Osteocyte (in vitro differentiated cells): ENCODE measurements at regions not wholly inside any gene's neighbourhood (a gene's known extent, or its start where the extent isn't known, plus 50 kb on each side); places are given as distances from the start of the nearest gene placed in this dataset.

ENCODE experiments used
- DNase-seq: peaks from one replicate; pipeline ENCODE4 v3.0.0; 2021; ENCODE audit warnings: mixed read lengths; ENCODE audit not compliant: unreplicated experiment; ENCODE audit errors: extremely low spot score
- H3K27ac Mint-ChIP-seq: one replicate; pipeline ENCODE4 v1.8.0; 2021; ENCODE audit warnings: mild to moderate bottlenecking, mixed read lengths; ENCODE audit not compliant: unreplicated experiment
- H3K27me3 Mint-ChIP-seq: one replicate; pipeline ENCODE4 v1.8.0; 2021; ENCODE audit warnings: mixed read lengths; ENCODE audit not compliant: unreplicated experiment
- H3K36me3 Mint-ChIP-seq: one replicate; pipeline ENCODE4 v1.8.0; 2021; ENCODE audit warnings: mixed read lengths; ENCODE audit not compliant: unreplicated experiment
- H3K4me1 Mint-ChIP-seq: one replicate; pipeline ENCODE4 v1.8.0; 2021; ENCODE audit warnings: mixed read lengths; ENCODE audit not compliant: unreplicated experiment
- H3K4me3 Mint-ChIP-seq: one replicate; pipeline ENCODE4 v1.8.0; 2021; ENCODE audit warnings: mild to moderate bottlenecking, moderate library complexity, mixed read lengths; ENCODE audit not compliant: unreplicated experiment
- H3K9me3 Mint-ChIP-seq: one replicate; pipeline ENCODE4 v1.8.0; 2021; ENCODE audit warnings: mixed read lengths; ENCODE audit not compliant: unreplicated experiment
- TF ChIP-seq, protein P1 (sequence below): fragments of 200-600 bp; sonication (generic); IDR thresholded peaks from 2 replicates; pipeline ENCODE4 v1.5.0; 2021; ENCODE audit warnings: antibody characterized with exemption, mild to moderate bottlenecking, moderate library complexity

GRCh38 chr7:42627626-42628025 is 284.2 kb downstream of the C7orf25 start:
- DNase-seq, result no peak
- Mint-ChIP-seq H3K4me3 (no peak overlapping the region), H3K27me3 (peaks cover 52% of the 10 kb centered on the region), H3K4me1 (peaks cover 12% of the 10 kb centered on the region), H3K9me3 (no peaks in the 10 kb centered on the region), H3K36me3 (no peaks in the 10 kb centered on the region), H3K27ac (no peak overlapping the region)
- TF ChIP-seq, protein P1, sequence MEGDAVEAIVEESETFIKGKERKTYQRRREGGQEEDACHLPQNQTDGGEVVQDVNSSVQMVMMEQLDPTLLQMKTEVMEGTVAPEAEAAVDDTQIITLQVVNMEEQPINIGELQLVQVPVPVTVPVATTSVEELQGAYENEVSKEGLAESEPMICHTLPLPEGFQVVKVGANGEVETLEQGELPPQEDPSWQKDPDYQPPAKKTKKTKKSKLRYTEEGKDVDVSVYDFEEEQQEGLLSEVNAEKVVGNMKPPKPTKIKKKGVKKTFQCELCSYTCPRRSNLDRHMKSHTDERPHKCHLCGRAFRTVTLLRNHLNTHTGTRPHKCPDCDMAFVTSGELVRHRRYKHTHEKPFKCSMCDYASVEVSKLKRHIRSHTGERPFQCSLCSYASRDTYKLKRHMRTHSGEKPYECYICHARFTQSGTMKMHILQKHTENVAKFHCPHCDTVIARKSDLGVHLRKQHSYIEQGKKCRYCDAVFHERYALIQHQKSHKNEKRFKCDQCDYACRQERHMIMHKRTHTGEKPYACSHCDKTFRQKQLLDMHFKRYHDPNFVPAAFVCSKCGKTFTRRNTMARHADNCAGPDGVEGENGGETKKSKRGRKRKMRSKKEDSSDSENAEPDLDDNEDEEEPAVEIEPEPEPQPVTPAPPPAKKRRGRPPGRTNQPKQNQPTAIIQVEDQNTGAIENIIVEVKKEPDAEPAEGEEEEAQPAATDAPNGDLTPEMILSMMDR, result no peak

GRCh38 chr7:42627101-42627500 is 284.8 kb downstream of the C7orf25 start:
- no peak overlapping the region for H3K4me3 Mint-ChIP-seq
- no peak overlapping the region for H3K27ac Mint-ChIP-seq
- peaks cover 46% of the 10 kb centered on the region for H3K27me3 Mint-ChIP-seq
- peaks cover 12% of the 10 kb centered on the region for H3K4me1 Mint-ChIP-seq
- no peaks in the 10 kb centered on the region for H3K36me3 Mint-ChIP-seq
- no peaks in the 10 kb centered on the region for H3K9me3 Mint-ChIP-seq
- no peak for DNase-seq
- TF ChIP-seq, protein P1, result no peak

DNA sequence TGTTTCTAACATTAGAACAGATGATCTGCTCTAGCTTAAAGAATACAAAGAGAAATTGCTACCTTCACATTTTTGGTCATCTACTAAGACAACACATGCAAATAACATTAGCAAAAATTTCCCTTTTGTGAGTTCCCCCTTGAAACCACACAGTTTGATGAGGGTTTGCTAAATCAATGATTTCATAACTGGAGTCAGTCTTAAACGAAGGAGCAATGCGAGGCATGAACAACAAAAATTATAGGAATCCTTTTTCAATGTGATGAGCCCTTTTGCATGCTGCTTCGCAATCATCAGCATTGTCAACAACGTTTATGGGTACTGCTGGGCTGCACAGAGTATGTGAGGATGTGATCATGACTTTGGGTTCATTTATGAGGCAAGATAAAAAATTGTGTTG is 286.4 kb downstream of the C7orf25 start:
- Mint-ChIP-seq H3K36me3 (no peaks in the 10 kb centered on the region), H3K4me3 (no peak overlapping the region), H3K27ac (no peak overlapping the region), H3K27me3 (peaks cover 30% of the 10 kb centered on the region), H3K4me1 (peaks cover 18% of the 10 kb centered on the region), H3K9me3 (no peaks in the 10 kb centered on the region)
- TF ChIP-seq, protein P1, result no peak
- no peak for DNase-seq

DNA sequence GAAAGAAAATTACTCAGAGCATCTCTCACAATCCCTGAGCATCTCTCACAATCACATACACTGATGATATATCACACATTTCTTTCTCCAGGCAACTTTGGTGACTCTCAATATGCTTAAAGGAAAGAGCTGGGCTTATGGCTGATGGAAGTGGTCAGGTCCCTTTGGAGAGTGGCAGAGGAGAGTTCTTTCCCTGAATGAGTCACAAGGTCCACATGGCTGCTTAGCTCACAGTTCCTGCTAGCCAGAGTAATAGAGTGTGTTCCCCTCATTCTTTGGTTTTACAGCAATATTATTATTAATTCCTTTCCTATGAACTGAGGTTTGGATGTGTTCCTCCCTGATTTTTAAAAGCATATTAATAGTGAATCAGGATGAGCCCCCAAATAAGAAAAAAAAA is 287.4 kb downstream of the C7orf25 start:
- TF ChIP-seq, protein P1, result no peak
- no peaks in the 10 kb centered on the region for H3K9me3 Mint-ChIP-seq
- H3K4me3 Mint-ChIP-seq, result no peak overlapping the region
- peaks cover 22% of the 10 kb centered on the region for H3K27me3 Mint-ChIP-seq
- peaks cover 18% of the 10 kb centered on the region for H3K4me1 Mint-ChIP-seq
- no peak overlapping the region for H3K27ac Mint-ChIP-seq
- H3K36me3 Mint-ChIP-seq, result no peaks in the 10 kb centered on the region
- no peak for DNase-seq

DNA sequence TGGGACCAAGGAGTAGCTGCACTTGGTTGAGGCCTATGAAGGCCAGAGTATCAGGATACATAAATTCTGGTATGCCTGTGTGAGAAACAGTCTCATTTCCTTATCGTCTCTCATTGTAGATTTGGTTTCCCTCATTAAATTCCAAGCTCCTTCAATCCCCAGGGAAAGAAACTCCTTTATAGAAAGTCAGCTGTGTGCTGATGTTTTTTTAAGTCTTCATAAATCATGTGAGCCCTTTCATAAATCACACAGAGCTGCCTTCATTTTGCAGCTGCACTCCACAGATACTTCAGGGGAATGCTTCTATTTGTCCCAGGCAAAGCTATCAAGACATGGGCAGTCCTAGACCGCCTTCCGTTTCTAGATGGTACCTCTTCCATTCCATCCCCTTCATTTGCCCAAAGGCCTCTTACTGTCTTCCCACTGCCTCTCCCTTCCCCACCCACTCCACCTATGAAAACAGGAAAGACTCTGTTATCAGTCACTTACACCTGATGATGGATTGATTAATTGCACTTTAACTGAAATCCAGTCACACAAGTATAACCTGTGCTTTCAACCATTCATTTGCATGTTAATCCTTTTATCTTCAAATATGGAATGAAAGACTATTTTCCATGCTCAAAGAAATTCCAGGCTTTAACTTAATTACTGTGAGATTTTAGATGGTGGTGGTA is 290.2 kb downstream of the C7orf25 start:
- Mint-ChIP-seq H3K36me3 (no peaks in the 10 kb centered on the region), H3K27ac (no peak overlapping the region), H3K4me3 (no peak overlapping the region), H3K9me3 (no peaks in the 10 kb centered on the region), H3K27me3 (peaks cover 21% of the 10 kb centered on the region), H3K4me1 (peaks cover 19% of the 10 kb centered on the region)
- no peak for DNase-seq
- TF ChIP-seq, protein P1, result no peak
